GM10266 (cell line): ENCODE measurements at regions not wholly inside any gene's neighbourhood (a gene's known extent, or its start where the extent isn't known, plus 50 kb on each side); places are given as distances from the start of the nearest gene placed in this dataset.
"Not testable (repeated sequence)": the region's sequence is repeated elsewhere in the genome, so short reads cannot be mapped to it uniquely, and the experiment has no call there.

Experiments
- DNase-seq: peaks from one replicate; pipeline ENCODE4 v3.0.0; 2012; ENCODE audit errors: extremely low spot score
- CTCF ChIP-seq: IDR thresholded peaks from 2 replicates; pipeline ENCODE4 v1.5.1; 2012; ENCODE audit warnings: mild to moderate bottlenecking, low read depth; ENCODE audit not compliant: control insufficient read depth, insufficient read depth; ENCODE audit errors: missing control alignments

- no peak for TF ChIP-seq CTCF
- no peak for DNase-seq
Observed at GRCh38 chr18:60024345-60024744, 124.5 kb downstream of the PMAIP1 start.

- no peak for DNase-seq
- no peak for TF ChIP-seq CTCF
Observed at GRCh38 chr18:60022671-60023276, 123.0 kb downstream of the PMAIP1 start.

- DNase-seq = no peak
- TF ChIP-seq CTCF = no peak
Observed at GRCh38 chr18:60021556-60021955, 121.8 kb downstream of the PMAIP1 start.

GRCh38 chr18:60020107-60020925, 120.5 kb downstream of the PMAIP1 start:
- no peak for TF ChIP-seq CTCF

DNA sequence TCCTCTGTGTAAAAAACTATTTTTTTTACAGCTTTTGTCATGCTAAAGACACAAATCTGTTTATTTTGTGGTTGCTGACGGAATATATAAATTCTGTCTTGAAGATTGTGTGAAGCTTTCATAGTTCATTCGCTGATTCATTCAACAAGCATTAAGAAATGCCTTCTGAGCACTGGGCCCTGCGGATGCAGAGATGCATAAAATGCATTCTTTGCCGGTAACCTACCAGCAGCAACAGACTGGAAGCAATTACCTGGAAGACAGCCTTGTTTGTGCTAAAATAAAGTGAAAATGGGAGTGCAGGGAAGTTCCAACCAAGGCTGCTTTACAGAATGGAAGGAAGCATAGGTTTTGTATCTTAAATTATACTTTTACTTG, 119.7 kb downstream of the PMAIP1 start:
- no peak for TF ChIP-seq CTCF
- no peak for DNase-seq

More at GRCh38 chr18:60020107-60020925, 120.5 kb downstream of the PMAIP1 start:
- no peak for DNase-seq

DNA sequence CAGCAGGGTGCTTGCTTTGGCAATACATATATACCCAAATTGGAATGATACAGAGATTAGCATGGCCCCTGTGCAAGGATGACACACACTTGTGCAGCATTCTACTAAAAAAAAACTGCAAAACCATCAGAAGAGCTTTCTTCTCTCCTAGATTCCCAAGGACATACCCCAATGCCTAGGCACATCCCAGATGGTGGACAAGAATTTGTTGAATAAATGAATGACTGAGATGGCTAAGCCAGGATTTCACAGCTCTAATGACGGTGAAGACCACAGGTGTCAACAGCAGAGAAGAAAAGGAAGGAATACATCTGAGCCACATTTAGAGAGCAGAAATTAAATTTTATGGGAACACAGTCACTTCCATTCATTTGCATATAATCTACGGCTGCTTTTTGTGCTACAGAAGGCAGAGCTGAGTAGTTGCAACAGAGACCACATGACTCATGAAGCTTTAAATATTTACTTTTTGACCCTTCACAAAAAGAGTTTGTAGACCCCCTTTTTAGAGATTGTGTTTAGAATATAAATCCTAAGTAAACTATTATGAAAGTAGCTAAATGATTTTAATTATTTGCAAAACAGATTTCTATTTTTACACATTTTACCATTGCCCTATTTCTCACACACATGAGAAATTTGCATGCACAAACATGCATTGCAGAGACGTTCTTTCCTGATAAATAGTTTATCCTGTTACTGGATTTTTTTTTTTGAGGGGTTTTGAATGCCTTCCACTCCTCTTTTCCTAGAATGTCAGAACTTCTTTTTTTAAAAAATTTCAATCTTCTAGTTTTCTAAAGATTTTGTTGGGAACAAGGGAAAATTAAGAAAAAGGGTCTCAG, 119.0 kb downstream of the PMAIP1 start:
- DNase-seq = no peak

DNA sequence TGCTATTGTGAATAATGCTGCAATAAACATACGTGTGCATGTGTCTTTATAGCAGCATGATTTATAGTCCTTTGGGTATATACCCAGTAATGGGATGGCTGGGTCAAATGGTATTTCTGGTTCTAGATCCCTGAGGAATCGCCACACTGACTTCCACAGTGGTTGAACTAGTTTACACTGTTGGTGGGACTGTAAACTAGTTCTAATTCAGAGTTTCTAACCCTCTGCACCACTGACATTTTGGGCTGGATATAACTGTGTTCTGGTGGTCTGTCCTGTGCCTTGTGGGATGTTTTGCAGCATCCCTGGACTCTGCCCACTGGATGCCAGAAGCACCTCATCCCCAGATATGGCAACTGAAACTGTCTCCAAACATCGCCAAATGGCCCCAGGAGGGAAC, 118.3 kb downstream of the PMAIP1 start:
- not testable (repeated sequence) for DNase-seq

More for the DNA sequence above, 119.0 kb downstream of the PMAIP1 start:
- TF ChIP-seq CTCF = no peak
